AG08395 (cell line): ENCODE measurements at regions not wholly inside any gene's neighbourhood (a gene's known extent, or its start where the extent isn't known, plus 50 kb on each side); places are given as distances from the start of the nearest gene placed in this dataset.
"Not testable (repeated sequence)": the region's sequence is repeated elsewhere in the genome, so short reads cannot be mapped to it uniquely, and the experiment has no call there.

ENCODE experiments used
- DNase-seq: peaks from one replicate; pipeline ENCODE4 v3.0.0; 2012; ENCODE audit warnings: mixed read lengths, low spot score

GRCh38 chr2:236991874-236992273 lies 93.8 kb upstream of the COPS8 start:
- no peak for DNase-seq

DNA sequence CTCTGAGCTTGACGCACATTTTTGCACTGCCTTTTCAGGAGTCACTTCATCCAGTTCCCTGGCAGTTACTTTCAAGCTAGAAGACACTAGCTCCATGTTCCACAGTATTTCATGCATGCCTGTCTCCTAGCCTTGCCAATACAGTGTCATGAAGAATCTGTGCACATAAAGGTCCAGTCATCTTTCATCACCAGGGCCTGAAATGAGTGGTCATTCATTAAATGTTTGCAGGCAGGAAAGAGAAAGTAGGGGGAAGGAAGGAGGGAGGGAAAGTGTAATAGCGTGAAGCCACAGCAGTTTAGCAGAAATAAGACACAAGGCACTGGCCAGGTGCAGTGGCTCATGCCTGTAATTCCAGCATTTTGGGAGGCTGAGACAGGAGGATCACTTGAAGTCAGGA lies 92.4 kb upstream of the COPS8 start:
- DNase-seq, result no peak

DNA sequence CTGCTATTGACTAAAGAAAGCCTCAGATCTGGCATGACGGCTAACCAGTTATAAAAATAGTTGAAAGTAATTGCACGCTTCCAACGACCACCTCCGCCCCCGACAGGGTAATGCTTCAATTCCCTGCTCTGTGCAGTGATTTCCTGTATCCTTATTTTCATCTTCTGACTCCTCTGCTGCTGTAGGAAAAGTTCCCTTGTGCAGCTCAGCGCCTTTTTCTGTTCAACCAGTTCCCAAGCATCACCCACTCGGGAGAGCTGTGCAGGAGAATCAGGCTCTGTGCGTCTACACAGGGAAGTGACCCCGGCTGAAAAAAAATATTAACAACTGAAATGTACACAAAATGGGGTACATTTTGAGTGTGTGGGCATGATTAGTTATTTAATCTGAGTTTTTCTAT lies 91.3 kb upstream of the COPS8 start:
- no peak for DNase-seq

- DNase-seq, result no peak
Measured at GRCh38 chr2:236997069-236997715, 88.5 kb upstream of the COPS8 start.

- peak; percentile 20 for DNase-seq
Measured at GRCh38 chr2:236998236-236998635, 87.5 kb upstream of the COPS8 start.

- peak; percentile 17 for DNase-seq
Measured at GRCh38 chr2:236998758-236999157, 86.9 kb upstream of the COPS8 start.

DNA sequence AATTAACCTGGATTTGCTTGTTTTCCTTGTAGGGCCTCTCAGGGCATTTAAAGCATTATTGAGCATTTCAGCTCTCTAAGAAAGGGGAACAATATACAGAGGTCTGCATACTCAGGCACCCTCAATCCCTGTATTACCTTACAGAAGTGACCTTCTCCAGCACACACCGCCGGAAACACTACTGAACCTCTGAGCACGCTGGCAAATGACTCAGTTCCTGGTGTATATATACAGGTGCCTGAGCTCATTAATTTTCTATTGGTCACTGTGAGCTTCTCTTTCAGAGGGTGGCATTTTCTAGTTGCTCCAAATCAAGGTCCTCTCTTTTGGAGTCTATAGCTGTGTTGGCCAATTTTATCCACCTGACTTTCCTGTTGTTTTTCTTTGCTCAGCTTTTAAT lies 85.2 kb upstream of the COPS8 start:
- DNase-seq, result no peak

DNA sequence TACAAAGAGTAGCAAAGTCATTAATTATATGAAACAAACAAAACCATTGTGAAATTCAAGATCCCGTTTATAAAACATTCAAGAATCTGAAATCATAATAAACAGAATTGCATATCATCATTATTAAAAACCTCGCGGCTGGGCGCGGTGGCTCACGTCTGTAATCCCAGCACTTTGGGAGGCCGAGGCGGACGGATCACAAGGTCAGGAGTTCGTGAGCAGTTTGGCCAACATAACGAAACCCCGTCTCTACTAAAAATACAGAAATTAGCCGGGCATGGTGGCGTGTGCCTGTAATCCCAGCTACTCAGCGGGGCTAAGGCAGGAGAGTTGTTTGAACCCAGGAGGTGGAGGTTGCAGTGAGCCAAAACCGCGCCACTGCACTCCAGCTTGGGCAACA lies 80.3 kb upstream of the COPS8 start:
- DNase-seq, result not testable (repeated sequence)

GRCh38 chr2:237011206-237011795 lies 74.4 kb upstream of the COPS8 start:
- DNase-seq, result no peak

DNA sequence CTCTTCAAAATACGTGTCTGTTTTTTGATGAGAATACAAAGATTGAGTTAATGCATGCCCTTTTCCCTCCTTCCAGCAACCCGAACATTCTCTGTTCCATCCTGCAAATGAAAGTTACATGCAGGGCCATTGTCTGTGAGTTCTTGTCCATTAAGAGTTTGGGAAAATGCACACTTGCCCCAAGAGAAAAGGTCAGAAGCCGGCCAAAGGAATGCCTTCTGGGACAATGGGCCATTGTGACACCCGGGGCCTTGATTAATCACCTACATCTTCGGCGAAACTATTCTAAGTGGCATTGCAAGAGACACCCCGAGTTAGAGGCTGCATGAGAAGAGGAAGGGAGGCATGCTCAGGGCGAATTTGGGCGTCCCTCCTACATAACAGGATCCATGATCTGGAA lies 73.7 kb upstream of the COPS8 start:
- DNase-seq, result no peak

GRCh38 chr2:237012577-237013267 lies 73.0 kb upstream of the COPS8 start:
- DNase-seq, result no peak

DNA sequence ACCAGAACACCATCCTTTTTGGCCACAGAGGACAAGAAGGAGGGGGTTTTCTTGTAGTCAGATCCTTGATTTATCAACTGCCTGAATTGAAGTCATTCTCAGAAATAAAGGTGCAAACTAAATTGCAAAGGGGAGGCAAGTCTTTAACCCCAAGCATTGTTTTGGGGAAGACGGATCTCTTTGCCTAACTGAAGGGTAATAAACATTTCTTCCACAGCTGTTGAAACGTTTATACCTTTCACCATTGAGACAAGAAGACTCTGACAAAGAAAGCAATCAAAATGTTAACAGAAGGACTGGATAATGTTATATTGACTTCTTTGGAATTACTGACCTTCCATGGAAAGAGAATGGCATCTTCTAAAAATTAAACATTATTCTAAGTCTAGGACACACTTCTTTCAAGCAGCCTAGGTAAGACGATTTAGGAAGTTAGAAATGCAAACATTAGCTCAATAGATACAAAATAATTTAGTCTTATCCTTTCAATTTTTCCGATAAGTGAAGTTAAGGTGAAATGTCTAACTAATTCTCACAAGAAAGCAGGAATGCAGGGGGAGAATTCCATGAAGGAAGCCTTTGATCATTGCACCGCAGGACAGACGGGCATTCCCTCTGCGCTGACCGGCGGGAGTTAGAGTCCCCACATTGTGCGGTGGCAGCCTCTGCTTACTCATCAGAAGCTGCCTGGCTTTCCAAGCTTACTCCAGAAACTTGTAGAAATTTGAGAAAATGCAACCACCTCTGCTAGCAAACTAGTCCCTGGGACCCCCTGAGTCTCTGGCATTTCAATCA lies 69.4 kb upstream of the COPS8 start:
- DNase-seq, result no peak

DNA sequence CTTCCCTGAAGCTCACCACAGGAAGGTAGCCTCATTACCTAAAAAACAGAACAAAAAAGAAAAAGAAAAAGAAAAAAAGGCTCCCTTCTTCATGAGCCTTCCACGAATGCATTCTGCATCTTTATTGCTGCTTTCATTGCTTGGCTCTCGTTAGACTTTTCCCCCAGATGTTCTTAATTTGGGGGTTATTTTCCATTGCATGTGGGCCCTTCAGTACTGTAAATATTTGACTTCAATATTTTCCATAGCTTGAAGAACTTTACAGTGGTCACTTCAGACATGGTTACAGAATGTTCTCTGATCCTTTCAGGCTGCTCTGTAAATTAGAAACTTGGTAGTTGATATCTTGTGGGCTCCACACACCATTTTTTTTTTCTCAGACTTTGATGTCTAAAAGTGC lies 65.6 kb upstream of the COPS8 start:
- DNase-seq, result no peak

DNA sequence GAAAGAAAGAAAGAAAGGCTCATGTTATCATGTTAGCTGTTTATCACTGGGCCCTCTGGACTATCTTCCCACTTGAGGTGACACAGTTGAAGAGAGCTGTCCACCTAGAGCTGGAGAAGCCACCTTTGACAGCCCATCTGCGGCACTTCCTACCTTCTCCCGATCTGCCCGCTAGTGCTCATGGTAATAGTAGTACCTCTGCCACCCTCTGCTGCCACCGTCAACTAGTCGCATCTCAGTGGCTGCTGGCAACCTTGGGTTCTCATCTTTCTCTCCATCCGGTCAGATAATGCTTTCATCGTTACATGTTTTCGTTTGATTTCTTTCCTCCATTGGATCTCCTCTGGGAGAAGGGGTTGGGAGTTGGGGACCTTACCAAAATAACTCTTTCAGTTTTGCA lies 63.2 kb upstream of the COPS8 start:
- DNase-seq, result no peak

- no peak for DNase-seq
Measured at GRCh38 chr2:237024255-237024654, 61.4 kb upstream of the COPS8 start.

DNA sequence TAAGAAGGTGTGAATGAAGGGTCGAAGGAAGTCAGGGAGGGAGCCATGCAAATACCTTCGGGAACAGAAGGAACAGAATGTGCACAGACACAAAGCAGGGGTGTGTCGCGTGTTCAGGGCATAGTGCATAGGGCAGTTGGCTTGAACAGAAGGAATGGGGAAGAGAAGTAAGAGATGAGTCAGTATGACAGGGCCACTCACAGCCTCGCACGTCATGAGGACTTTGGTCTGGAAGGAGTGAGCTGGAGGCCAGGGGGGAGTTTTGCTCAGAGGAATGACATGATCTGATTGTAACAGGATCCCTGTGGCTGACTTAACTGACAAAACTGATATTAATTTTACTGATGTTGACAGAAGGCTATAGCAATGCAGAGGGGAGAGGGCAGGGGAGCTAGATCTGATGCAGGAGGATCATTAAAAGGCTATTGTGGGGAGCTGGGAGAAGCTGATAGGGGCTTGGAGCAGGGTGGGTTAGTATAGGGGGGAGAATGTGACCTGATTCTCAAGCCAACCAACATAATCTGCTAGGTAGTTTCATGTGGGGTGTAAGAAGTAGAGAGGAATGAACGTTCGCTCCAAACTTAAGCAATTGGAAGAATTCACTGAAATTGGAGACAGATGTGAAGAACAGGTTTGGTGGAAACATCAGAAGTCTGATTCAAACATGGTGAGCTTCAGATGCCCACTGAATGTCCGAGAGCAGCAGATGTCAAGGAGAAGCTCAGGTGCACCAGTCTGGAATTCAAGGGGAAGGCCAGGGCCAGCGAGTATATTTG lies 60.4 kb upstream of the COPS8 start:
- DNase-seq, result peak; percentile 90

- DNase-seq, result peak; percentile 74
Measured at GRCh38 chr2:237026981-237027711, 58.5 kb upstream of the COPS8 start.

DNA sequence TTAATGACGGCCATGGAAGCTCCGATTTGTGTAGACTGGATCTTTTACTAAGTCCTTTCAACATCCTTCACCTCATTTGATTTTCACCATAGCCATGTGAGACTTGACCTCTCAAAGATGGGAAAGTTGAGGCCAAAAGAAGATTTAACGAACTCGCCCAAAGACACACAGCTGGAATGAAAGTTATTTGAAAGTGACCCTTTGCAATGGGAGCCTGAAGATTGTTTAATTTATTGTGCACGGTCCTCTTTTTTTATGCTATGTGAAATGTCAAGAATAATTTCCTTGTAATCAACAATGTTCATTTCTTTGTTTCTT lies 58.0 kb upstream of the COPS8 start:
- DNase-seq, result no peak

GRCh38 chr2:237030382-237030781 lies 55.3 kb upstream of the COPS8 start:
- DNase-seq, result no peak

DNA sequence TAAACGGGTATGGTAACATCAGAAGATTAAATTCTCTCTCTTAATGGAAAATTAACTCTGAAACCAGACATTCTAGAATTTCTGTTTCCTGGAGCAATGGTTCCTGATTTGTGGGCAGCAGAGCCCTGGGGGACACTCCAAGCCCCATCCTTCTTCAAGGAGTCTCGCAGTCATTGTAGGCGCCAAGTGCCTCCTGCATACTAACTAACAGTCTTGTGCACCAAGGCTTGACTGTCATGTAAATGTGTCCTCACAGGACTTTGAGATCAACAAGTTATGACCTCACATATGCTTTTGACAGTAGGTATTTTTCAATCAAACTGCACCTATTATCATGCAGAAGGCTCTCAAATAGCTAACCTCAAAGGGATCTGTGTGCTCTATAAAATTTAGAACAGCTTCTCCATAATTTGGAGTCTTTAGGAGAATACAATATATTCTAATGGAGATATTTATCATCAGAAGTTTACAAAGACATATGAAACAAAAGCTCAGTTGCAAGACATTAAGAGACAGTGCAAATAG lies 52.1 kb upstream of the COPS8 start:
- no peak for DNase-seq

DNA sequence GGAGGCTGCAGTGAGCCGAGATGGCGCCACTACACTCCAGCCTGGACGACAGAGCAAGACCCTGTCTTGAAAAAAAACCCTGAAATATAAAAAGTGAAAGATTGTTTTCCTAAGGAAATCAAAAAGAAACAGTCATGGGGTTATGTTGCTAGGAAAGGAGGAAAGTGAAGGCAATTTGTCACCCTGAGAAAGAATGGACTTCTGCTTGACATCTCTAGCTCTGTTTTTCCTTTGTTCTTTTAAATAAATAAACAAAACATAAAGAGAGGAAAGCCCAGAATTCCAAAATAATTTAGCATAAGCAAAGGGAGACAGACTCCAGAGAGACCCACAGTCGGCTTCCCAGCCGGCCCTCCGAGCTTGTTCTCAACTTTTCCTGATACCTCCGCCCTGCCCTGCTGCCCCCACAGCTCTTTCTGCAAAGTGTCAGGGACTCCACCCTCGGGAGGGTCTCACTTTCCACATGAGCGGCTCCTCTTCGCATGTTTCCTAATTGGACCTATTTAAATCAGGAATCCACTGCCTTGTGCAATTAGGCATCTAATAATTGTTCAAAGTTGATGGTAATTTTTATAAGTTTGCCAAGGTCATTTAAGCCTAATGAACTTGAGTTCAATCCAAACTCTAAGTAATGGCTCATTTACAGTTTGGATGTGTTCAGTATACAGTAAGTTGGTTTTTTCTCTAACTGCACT lies 49.8 kb upstream of the COPS8 start:
- no peak for DNase-seq
